ENCODE measurements at regions not wholly inside any gene's neighbourhood (a gene's known extent, or its start where the extent isn't known, plus 50 kb on each side); places are given as distances from the start of the nearest gene placed in this dataset.

GRCh38 chr6:132215805-132216204, 185.5 kb downstream of the MOXD1 start:
- TF ChIP-seq POLR2A (IDR thresholded peaks at IDR 0.05) (no peak), CTCF (IDR thresholded peaks at IDR 0.05) (no peak)
- ATAC-seq = peak in 1 of 4 donors; percentile 90

GRCh38 chr6:132214716-132215115, 186.6 kb downstream of the MOXD1 start:
- DNase-seq (no peak), ATAC-seq (no peak)
- H3K4me3 ChIP-seq = no peak overlapping the region
- no peaks in the 10 kb centered on the region for H3K36me3 ChIP-seq
- H3K9me3 ChIP-seq = no peaks in the 10 kb centered on the region
- H3K27me3 ChIP-seq = no peaks in the 10 kb centered on the region
- no peak for TF ChIP-seq CTCF (IDR thresholded peaks at IDR 0.05)
- no peak for TF ChIP-seq POLR2A (IDR thresholded peaks at IDR 0.05)
- no peaks in the 10 kb centered on the region for H3K4me1 ChIP-seq
- WGBS (ENCODE audit: insufficient coverage, low coverage, low lambda C conversion rate, missing lambda C conversion rate) = 51% methylated on average over 2 of the region's 2 CpGs
- intact Hi-C loops (cut with DNase I) = no loop called here
- H3K27ac ChIP-seq = no peak overlapping the region

More at GRCh38 chr6:132215805-132216204, 185.5 kb downstream of the MOXD1 start:
- H3K9me3 ChIP-seq = no peaks in the 10 kb centered on the region
- intact Hi-C loops (cut with DNase I) = no loop called here
- 58% methylated on average over 2 of the region's 2 CpGs for WGBS (ENCODE audit: insufficient coverage, low coverage, low lambda C conversion rate, missing lambda C conversion rate)
- no peak overlapping the region for H3K27ac ChIP-seq
- no peaks in the 10 kb centered on the region for H3K36me3 ChIP-seq
- no peaks in the 10 kb centered on the region for H3K27me3 ChIP-seq
- no peak for DNase-seq
- H3K4me1 ChIP-seq = no peaks in the 10 kb centered on the region
- H3K4me3 ChIP-seq = no peak overlapping the region

GRCh38 chr6:132213732-132214131, 187.5 kb downstream of the MOXD1 start:
- intact Hi-C loops (cut with DNase I) = no loop called here
- Histone ChIP-seq H3K27ac (no peak overlapping the region), H3K36me3 (no peaks in the 10 kb centered on the region), H3K4me3 (no peak overlapping the region), H3K27me3 (no peaks in the 10 kb centered on the region), H3K9me3 (no peaks in the 10 kb centered on the region), H3K4me1 (no peaks in the 10 kb centered on the region)
- DNase-seq (no peak), ATAC-seq (no peak)
- TF ChIP-seq POLR2A (IDR thresholded peaks at IDR 0.05) = no peak
- no peak for TF ChIP-seq CTCF (IDR thresholded peaks at IDR 0.05)
- 66% methylated on average over 4 of the region's 4 CpGs for WGBS (ENCODE audit: insufficient coverage, low coverage, low lambda C conversion rate, missing lambda C conversion rate)

- no peak for DNase-seq
- TF ChIP-seq CTCF (IDR thresholded peaks at IDR 0.05) (no peak), POLR2A (IDR thresholded peaks at IDR 0.05) (no peak)
- Histone ChIP-seq H3K4me1 (no peaks in the 10 kb centered on the region), H3K27ac (no peak overlapping the region), H3K36me3 (no peaks in the 10 kb centered on the region), H3K4me3 (no peak overlapping the region), H3K27me3 (no peaks in the 10 kb centered on the region), H3K9me3 (no peaks in the 10 kb centered on the region)
- intact Hi-C loops (cut with DNase I) = no loop called here
- peak in 2 of 4 donors; percentile 55 to 59 for ATAC-seq
- 34% methylated on average over 4 of the region's 4 CpGs for WGBS (ENCODE audit: insufficient coverage, low coverage, low lambda C conversion rate, missing lambda C conversion rate)
Measured at GRCh38 chr6:132213191-132213590, 188.1 kb downstream of the MOXD1 start.
